Smooth muscle cell of the brain vasculature (primary cell): ENCODE measurements at regions not wholly inside any gene's neighbourhood (a gene's known extent, or its start where the extent isn't known, plus 50 kb on each side); places are given as distances from the start of the nearest gene placed in this dataset.
"Not testable (repeated sequence)": the region's sequence is repeated elsewhere in the genome, so short reads cannot be mapped to it uniquely, and the experiment has no call there.

Experiments used
- DNase-seq: peaks from one replicate; pipeline ENCODE4 v3.0.0-alpha.2; 2012; ENCODE audit warnings: low read depth, low spot score

- no peak for DNase-seq
These were observed 98.2 kb upstream of the TBC1D5 start for GRCh38 chr3:17840651-17841050.

- DNase-seq: no peak
These were observed 97.7 kb upstream of the TBC1D5 start for GRCh38 chr3:17840126-17840525.

GRCh38 chr3:17836919-17837318 is 94.5 kb upstream of the TBC1D5 start:
- no peak for DNase-seq

- no peak for DNase-seq
These were observed 93.7 kb upstream of the TBC1D5 start for GRCh38 chr3:17836092-17836491.

- no peak for DNase-seq
These were observed 91.5 kb upstream of the TBC1D5 start for GRCh38 chr3:17833786-17834559.

GRCh38 chr3:17832016-17832415 is 89.6 kb upstream of the TBC1D5 start:
- no peak for DNase-seq

GRCh38 chr3:17831366-17831765 is 88.9 kb upstream of the TBC1D5 start:
- DNase-seq: no peak

GRCh38 chr3:17830788-17831187 is 88.4 kb upstream of the TBC1D5 start:
- no peak for DNase-seq

- DNase-seq: no peak
These were observed 86.0 kb upstream of the TBC1D5 start for GRCh38 chr3:17828388-17828787.

- DNase-seq: no peak
These were observed 82.9 kb upstream of the TBC1D5 start for GRCh38 chr3:17825298-17825697.

- no peak for DNase-seq
These were observed 81.4 kb upstream of the TBC1D5 start for GRCh38 chr3:17823816-17824215.

GRCh38 chr3:17823036-17823435 is 80.6 kb upstream of the TBC1D5 start:
- DNase-seq: no peak

- DNase-seq: no peak
These were observed 78.3 kb upstream of the TBC1D5 start for GRCh38 chr3:17820704-17821103.

GRCh38 chr3:17820275-17820674 is 77.8 kb upstream of the TBC1D5 start:
- DNase-seq: no peak

- not testable (repeated sequence) for DNase-seq
These were observed 75.5 kb upstream of the TBC1D5 start for GRCh38 chr3:17817973-17818372.

- DNase-seq: no peak
These were observed 75.1 kb upstream of the TBC1D5 start for GRCh38 chr3:17817545-17817944.

- DNase-seq: not testable (repeated sequence)
These were observed 74.4 kb upstream of the TBC1D5 start for GRCh38 chr3:17816839-17817238.

- not testable (repeated sequence) for DNase-seq
These were observed 69.9 kb upstream of the TBC1D5 start for GRCh38 chr3:17812328-17812727.

- DNase-seq: no peak
These were observed 69.2 kb upstream of the TBC1D5 start for GRCh38 chr3:17811646-17812045.

- no peak for DNase-seq
These were observed 68.3 kb upstream of the TBC1D5 start for GRCh38 chr3:17810759-17811158.

- no peak for DNase-seq
These were observed 66.6 kb upstream of the TBC1D5 start for GRCh38 chr3:17808994-17809393.

GRCh38 chr3:17806876-17807275 is 64.4 kb upstream of the TBC1D5 start:
- no peak for DNase-seq

GRCh38 chr3:17806201-17806600 is 63.8 kb upstream of the TBC1D5 start:
- DNase-seq: no peak

- DNase-seq: no peak
These were observed 63.1 kb upstream of the TBC1D5 start for GRCh38 chr3:17805461-17805940.
